ENCODE measurements at regions not wholly inside any gene's neighbourhood (a gene's known extent, or its start where the extent isn't known, plus 50 kb on each side); places are given as distances from the start of the nearest gene placed in this dataset.
A peak's percentile ranks its signal among the peaks of the same experiment; 100 is the strongest.

- intact Hi-C loops (cut with DNase I) = no loop called here
- H3K9me3 ChIP-seq = no peaks in the 10 kb centered on the region
- ATAC-seq = peak; percentile 13
Observed at GRCh38 chr15:70582143-70582945, 181.0 kb downstream of the UACA start.

GRCh38 chr15:70580958-70581357 is 182.4 kb downstream of the UACA start:
- no peak for DNase-seq
- intact Hi-C loops (cut with DNase I) = no loop called here
- no peak overlapping the region for H3K4me3 ChIP-seq
- no peak for TF ChIP-seq CTCF (IDR thresholded peaks at IDR 0.05)
- H3K4me1 ChIP-seq = peaks cover 0 to 9% of the 10 kb centered on the region in 2 donors
- H3K27me3 ChIP-seq = peaks cover 10 to 34% of the 10 kb centered on the region in 2 donors
- H3K36me3 ChIP-seq = no peaks in the 10 kb centered on the region
- no peaks in the 10 kb centered on the region for H3K9me3 ChIP-seq
- no peak overlapping the region for H3K27ac ChIP-seq
- ATAC-seq = no peak

More at GRCh38 chr15:70582143-70582945, 181.0 kb downstream of the UACA start:
- DNase-seq = no peak
- TF ChIP-seq CTCF (IDR thresholded peaks at IDR 0.05) = no peak
- no peak overlapping the region for H3K4me3 ChIP-seq
- H3K27me3 ChIP-seq = peaks cover 13 to 40% of the 10 kb centered on the region in 2 donors
- peaks cover 0 to 9% of the 10 kb centered on the region in 2 donors for H3K4me1 ChIP-seq
- H3K27ac ChIP-seq = no peak overlapping the region
- no peaks in the 10 kb centered on the region for H3K36me3 ChIP-seq

- no peak for TF ChIP-seq CTCF (IDR thresholded peaks at IDR 0.05)
- ATAC-seq (no peak), DNase-seq (no peak)
- Histone ChIP-seq H3K36me3 (no peaks in the 10 kb centered on the region), H3K27ac (no peak overlapping the region), H3K27me3 (peaks cover 6 to 27% of the 10 kb centered on the region in 2 donors), H3K9me3 (no peaks in the 10 kb centered on the region), H3K4me3 (no peak overlapping the region), H3K4me1 (peaks cover 0 to 9% of the 10 kb centered on the region in 2 donors)
- intact Hi-C loops (cut with DNase I) = no loop called here
Observed at GRCh38 chr15:70580286-70580685, 183.1 kb downstream of the UACA start.

- H3K4me1 ChIP-seq = peaks cover 0 to 3% of the 10 kb centered on the region in 2 donors
- no peak overlapping the region for H3K27ac ChIP-seq
- ATAC-seq = no peak
- peaks cover 1 to 22% of the 10 kb centered on the region in 2 donors for H3K27me3 ChIP-seq
- DNase-seq = no peak
- no peak for TF ChIP-seq CTCF (IDR thresholded peaks at IDR 0.05)
- H3K36me3 ChIP-seq = no peaks in the 10 kb centered on the region
- intact Hi-C loops (cut with DNase I) = no loop called here
- no peaks in the 10 kb centered on the region for H3K9me3 ChIP-seq
- H3K4me3 ChIP-seq = no peak overlapping the region
Observed at GRCh38 chr15:70579766-70580165, 183.6 kb downstream of the UACA start.

- TF ChIP-seq CTCF (IDR thresholded peaks at IDR 0.05) = no peak
- no peak overlapping the region for H3K27ac ChIP-seq
- no peaks in the 10 kb centered on the region for H3K36me3 ChIP-seq
- no peak overlapping the region for H3K4me3 ChIP-seq
- intact Hi-C loops (cut with DNase I) = no loop called here
- peaks cover 0 to 19% of the 10 kb centered on the region in 2 donors for H3K27me3 ChIP-seq
- DNase-seq = no peak
- H3K4me1 ChIP-seq = peaks cover 0 to 3% of the 10 kb centered on the region in 2 donors
- ATAC-seq = no peak
- no peaks in the 10 kb centered on the region for H3K9me3 ChIP-seq
Observed at GRCh38 chr15:70578196-70578595, 185.2 kb downstream of the UACA start.
